ENCODE measurements at regions not wholly inside any gene's neighbourhood (a gene's known extent, or its start where the extent isn't known, plus 50 kb on each side); places are given as distances from the start of the nearest gene placed in this dataset.
A peak's percentile ranks its signal among the peaks of the same experiment; 100 is the strongest.

- DNase-seq, result peak; percentile 66 to 80 (median 71)
- intact Hi-C loops (cut with micrococcal nuclease), result no loop called here
- 33% methylated on average over 2 of the region's 4 CpGs for WGBS (ENCODE audit: insufficient coverage)
- Histone ChIP-seq H3K27me3 (ENCODE audit: control insufficient read depth in 2 of 2, insufficient read depth in 2 of 2, low read length in 2 of 2) (no peaks in the 10 kb centered on the region), H3K36me3 (replicated peaks in 1 of 2; ENCODE audit: control insufficient read depth in 1 of 2, insufficient read depth in 2 of 2, low read length in 2 of 2) (no peaks in the 10 kb centered on the region), H3K4me2 (replicated peaks; ENCODE audit: extremely low read depth, low read length, poor library complexity, severe bottlenecking) (peak overlapping the region; percentile 42), H3K4me3 (replicated peaks in 1 of 3; ENCODE audit: low read depth in 2 of 3, low read length in 3 of 3) (peak overlapping the region in 1 of 3 experiments; percentile 26), H3K9me3 (replicated peaks in 1 of 2; ENCODE audit: control insufficient read depth in 1 of 2, insufficient read depth in 1 of 2, low read length in 2 of 2) (no peaks in the 10 kb centered on the region), H3K9ac (ENCODE audit: insufficient read depth, low read length, poor library complexity, severe bottlenecking) (peak overlapping the region; percentile 0), H3K27ac (ENCODE audit: low read depth in 1 of 2, low read length in 2 of 2) (peak overlapping the region; percentile 54 to 61), H3K79me2 (ENCODE audit: insufficient read depth, low read length) (no peaks in the 10 kb centered on the region), H3K4me1 (ENCODE audit: control insufficient read depth in 1 of 2, insufficient read depth in 2 of 2, low read length in 2 of 2) (peaks cover 29 to 34% of the 10 kb centered on the region in 2 donors), H4K20me1 (ENCODE audit: insufficient read depth, low read length) (no peaks in the 10 kb centered on the region), H2AFZ (ENCODE audit: insufficient read depth, low read depth, low read length, poor library complexity, severe bottlenecking) (peak overlapping the region; percentile 9)
- Mint-ChIP-seq H3K27me3 (ENCODE audit: low read depth in 3 of 3) (no peaks in the 10 kb centered on the region), H3K36me3 (no peaks in the 10 kb centered on the region), H3K4me1 (peaks cover 42% of the 10 kb centered on the region), H3K4me3 (peak overlapping the region in 1 of 2 donors; percentile 88), H3K27ac (peak overlapping the region; percentile 85 to 92 (median 91)), H3K9me3 (no peaks in the 10 kb centered on the region)
- TF ChIP-seq CTCF (IDR thresholded peaks at IDR 0.05), result no peak
Measured at GRCh38 chr6:105810105-105810921, 275.8 kb upstream of the PRDM1 start.

- intact Hi-C loops (cut with micrococcal nuclease), result no loop called here
- no peaks in the 10 kb centered on the region for H3K9me3 Mint-ChIP-seq
- H2AFZ ChIP-seq (ENCODE audit: insufficient read depth, low read depth, low read length, poor library complexity, severe bottlenecking), result no peak overlapping the region
- no peaks in the 10 kb centered on the region for H4K20me1 ChIP-seq (ENCODE audit: insufficient read depth, low read length)
- H3K4me3 Mint-ChIP-seq, result no peak overlapping the region
- no peak for DNase-seq
- no peaks in the 10 kb centered on the region for H3K9me3 ChIP-seq (replicated peaks in 1 of 2; ENCODE audit: control insufficient read depth in 1 of 2, insufficient read depth in 1 of 2, low read length in 2 of 2)
- no peaks in the 10 kb centered on the region for H3K36me3 ChIP-seq (replicated peaks in 1 of 2; ENCODE audit: control insufficient read depth in 1 of 2, insufficient read depth in 2 of 2, low read length in 2 of 2)
- H3K27ac ChIP-seq (ENCODE audit: low read depth in 1 of 2, low read length in 2 of 2), result peak overlapping the region in 1 of 2 donors; percentile 61
- H3K36me3 Mint-ChIP-seq, result no peaks in the 10 kb centered on the region
- H3K4me3 ChIP-seq (replicated peaks in 1 of 3; ENCODE audit: low read depth in 2 of 3, low read length in 3 of 3), result no peak overlapping the region
- no peaks in the 10 kb centered on the region for H3K79me2 ChIP-seq (ENCODE audit: insufficient read depth, low read length)
- 80% methylated on average over 1 of the region's 2 CpGs for WGBS (ENCODE audit: insufficient coverage)
- H3K27me3 Mint-ChIP-seq (ENCODE audit: low read depth in 3 of 3), result no peaks in the 10 kb centered on the region
- H3K4me1 Mint-ChIP-seq, result peaks cover 35% of the 10 kb centered on the region
- H3K4me1 ChIP-seq (ENCODE audit: control insufficient read depth in 1 of 2, insufficient read depth in 2 of 2, low read length in 2 of 2), result peaks cover 29 to 34% of the 10 kb centered on the region in 2 donors
- H3K9ac ChIP-seq (ENCODE audit: insufficient read depth, low read length, poor library complexity, severe bottlenecking), result no peak overlapping the region
- H3K27me3 ChIP-seq (ENCODE audit: control insufficient read depth in 2 of 2, insufficient read depth in 2 of 2, low read length in 2 of 2), result no peaks in the 10 kb centered on the region
- peak overlapping the region in 2 of 7 donors; percentile 13 to 26 for H3K27ac Mint-ChIP-seq
- no peak for TF ChIP-seq CTCF (IDR thresholded peaks at IDR 0.05)
- H3K4me2 ChIP-seq (replicated peaks; ENCODE audit: extremely low read depth, low read length, poor library complexity, severe bottlenecking), result no peak overlapping the region
Measured at GRCh38 chr6:105808571-105808970, 277.6 kb upstream of the PRDM1 start.
